GM23338 (cell line): ENCODE measurements at regions not wholly inside any gene's neighbourhood (a gene's known extent, or its start where the extent isn't known, plus 50 kb on each side); places are given as distances from the start of the nearest gene placed in this dataset.

Experiments
- ATAC-seq: fragments of 200-7000 bp; cut with Tn5 transposase; 3 replicates; pipeline ENCODE4 v1.9.1; 2020
- DNase-seq: peaks from one replicate; pipeline ENCODE4 v3.0.0-alpha.2; 2015; ENCODE audit warnings: low spot score
- H2AFZ ChIP-seq: fragments of 200-600 bp; sonication (generic); 2 replicates; pipeline ENCODE4 v1.8.0; 2016; ENCODE audit warnings: antibody characterized with exemption, mild to moderate bottlenecking, moderate library complexity
- H3F3A ChIP-seq: fragments of 200-600 bp; sonication (generic); replicated peaks from 2 replicates; pipeline ENCODE4 v1.8.0; 2017; ENCODE audit warnings: antibody characterized with exemption, mixed run types, low read depth
- H3K27ac ChIP-seq: fragments of 200-600 bp; sonication (generic); 2 replicates; pipeline ENCODE4 v1.6.1; 2016; ENCODE audit warnings: low read depth
- H3K27me3 ChIP-seq: fragments of 200-600 bp; sonication (generic); 2 replicates; pipeline ENCODE4 v1.8.0; 2016; ENCODE audit warnings: mild to moderate bottlenecking, mixed run types, moderate library complexity; ENCODE audit not compliant: insufficient read depth
- H3K36me3 ChIP-seq: fragments of 200-600 bp; sonication (generic); 2 replicates; pipeline ENCODE4 v1.8.0; 2016; ENCODE audit warnings: mild to moderate bottlenecking; ENCODE audit not compliant: insufficient read depth
- H3K4me1 ChIP-seq: fragments of 200-600 bp; sonication (generic); 2 replicates; pipeline ENCODE4 v1.8.0; 2016; ENCODE audit warnings: mild to moderate bottlenecking, moderate library complexity; ENCODE audit not compliant: insufficient read depth
- H3K4me2 ChIP-seq: fragments of 200-600 bp; sonication (generic); 2 replicates; pipeline ENCODE4 v1.7.1; 2017; ENCODE audit warnings: mixed run types
- H3K4me3 ChIP-seq: fragments of 200-600 bp; sonication (generic); 2 replicates; pipeline ENCODE4 v1.6.1; 2016; ENCODE audit warnings: mixed run types
- H3K79me2 ChIP-seq: fragments of 200-600 bp; sonication (generic); replicated peaks from 2 replicates; pipeline ENCODE4 v1.8.0; 2017; ENCODE audit warnings: mild to moderate bottlenecking; ENCODE audit not compliant: insufficient read depth
- H3K9me2 ChIP-seq: fragments of 200-600 bp; sonication (generic); 2 replicates; pipeline ENCODE4 v1.8.0; 2017; ENCODE audit not compliant: insufficient read depth
- H4K20me1 ChIP-seq: fragments of 200-600 bp; sonication (generic); replicated peaks from 2 replicates; pipeline ENCODE4 v1.8.0; 2017; ENCODE audit warnings: mild to moderate bottlenecking; ENCODE audit not compliant: insufficient read depth
- H3K27ac Mint-ChIP-seq: 2 replicates; pipeline ENCODE4 v1.8.0; 2020; ENCODE audit warnings: inconsistent platforms, mild to moderate bottlenecking, moderate library complexity, mixed read lengths
- H3K27me3 Mint-ChIP-seq: 3 replicates; pipeline ENCODE4 v1.8.0; 2022; ENCODE audit warnings: low read depth, mild to moderate bottlenecking, moderate library complexity, mixed read lengths, inconsistent platforms; ENCODE audit not compliant: insufficient read depth, poor library complexity
- H3K36me3 Mint-ChIP-seq: 3 replicates; pipeline ENCODE4 v1.8.0; 2021; ENCODE audit warnings: low read depth, mild to moderate bottlenecking, inconsistent platforms, moderate library complexity, mixed read lengths
- H3K4me1 Mint-ChIP-seq: 3 replicates; pipeline ENCODE4 v1.8.0; 2020; ENCODE audit warnings: mild to moderate bottlenecking, inconsistent platforms, mixed read lengths
- H3K4me3 Mint-ChIP-seq: 3 replicates; pipeline ENCODE4 v1.8.0; 2021; ENCODE audit warnings: moderate library complexity, mild to moderate bottlenecking, inconsistent platforms, mixed read lengths
- H3K9me3 Mint-ChIP-seq: 3 replicates; pipeline ENCODE4 v1.8.0; 2020; ENCODE audit warnings: moderate library complexity, mild to moderate bottlenecking, inconsistent platforms, mixed read lengths
- ETS1 ChIP-seq: IDR thresholded peaks from 2 replicates; pipeline ENCODE4 v1.6.1; 2016; ENCODE audit warnings: antibody characterized with exemption
- EZH2phosphoT487 ChIP-seq: fragments of 200-600 bp; sonication (generic); IDR thresholded peaks from one replicate; pipeline ENCODE4 v1.8.1; 2018; ENCODE audit warnings: antibody characterized with exemption; ENCODE audit not compliant: unreplicated experiment
- JUNB ChIP-seq: IDR thresholded peaks from one replicate; pipeline ENCODE4 v1.6.1; 2016; ENCODE audit warnings: antibody characterized with exemption; ENCODE audit not compliant: unreplicated experiment
- POLR2AphosphoS5 ChIP-seq: IDR thresholded peaks from 2 replicates; pipeline ENCODE4 v1.6.1; 2016; ENCODE audit warnings: antibody characterized with exemption, low read depth
- STAT1 ChIP-seq: IDR thresholded peaks from one replicate; pipeline ENCODE4 v1.6.1; 2016; ENCODE audit warnings: antibody characterized with exemption; ENCODE audit not compliant: unreplicated experiment
- ZNF331 ChIP-seq: fragments of 250-450 bp; sonication (Bioruptor Pico); IDR thresholded peaks from 2 replicates; pipeline ENCODE4 v1.5.0; 2020; ENCODE audit warnings: low read depth, mild to moderate bottlenecking, moderate library complexity
- ZNF462 ChIP-seq: fragments of 250-450 bp; sonication (Bioruptor Pico); IDR thresholded peaks from 2 replicates; pipeline ENCODE4 v1.5.0; 2020; ENCODE audit warnings: mild to moderate bottlenecking, moderate library complexity
- TF ChIP-seq, protein P1 (sequence below), 2 experiments: fragments of 200-600 bp in 1 of 2; sonication (generic) in 1 of 2; conservative IDR thresholded peaks; 2 replicates each; pipeline versions ENCODE4 v1.5.1 to v1.6.1; 2016 to 2017; ENCODE audit warnings: antibody characterized with exemption in 2 of 2, low read depth in 2 of 2, mild to moderate bottlenecking in 2 of 2, moderate library complexity in 1 of 2

- H3K36me3 ChIP-seq, result no peaks in the 10 kb centered on the region
- H3K4me1 ChIP-seq, result no peaks in the 10 kb centered on the region
- Mint-ChIP-seq H3K9me3 (no peaks in the 10 kb centered on the region), H3K4me1 (peaks cover 8% of the 10 kb centered on the region), H3K27me3 (no peaks in the 10 kb centered on the region), H3K36me3 (no peaks in the 10 kb centered on the region), H3K27ac (no peak overlapping the region), H3K4me3 (no peak overlapping the region)
- ATAC-seq, result no peak
- H3K79me2 ChIP-seq, result no peaks in the 10 kb centered on the region
- no peak overlapping the region for H2AFZ ChIP-seq
- H3K4me3 ChIP-seq, result no peak overlapping the region
- TF ChIP-seq POLR2AphosphoS5, result no peak
- TF ChIP-seq EZH2phosphoT487, result no peak
- TF ChIP-seq JUNB, result no peak
- no peak for TF ChIP-seq ZNF462 (CRISPR knock-in tag)
- H4K20me1 ChIP-seq, result no peaks in the 10 kb centered on the region
- no peak for DNase-seq
- no peaks in the 10 kb centered on the region for H3K27me3 ChIP-seq
- H3K9me2 ChIP-seq, result peaks cover 10% of the 10 kb centered on the region; the same call in 1 of the 2 replicates
- H3K4me2 ChIP-seq, result no peak overlapping the region
- peaks cover 4% of the 10 kb centered on the region; the same call in 1 of the 2 replicates for H3F3A ChIP-seq
- no peak overlapping the region for H3K27ac ChIP-seq
Observed at GRCh38 chr9:89249001-89249400, 62.0 kb upstream of the CKS2 start.

GRCh38 chr9:89252651-89253267, 58.2 kb upstream of the CKS2 start:
- no peak overlapping the region for H3K4me2 ChIP-seq
- no peaks in the 10 kb centered on the region for H3K27me3 Mint-ChIP-seq
- no peaks in the 10 kb centered on the region for H4K20me1 ChIP-seq
- H3K79me2 ChIP-seq, result no peaks in the 10 kb centered on the region
- H2AFZ ChIP-seq, result no peak overlapping the region
- H3K27me3 ChIP-seq, result no peaks in the 10 kb centered on the region
- H3K4me1 ChIP-seq, result no peaks in the 10 kb centered on the region
- TF ChIP-seq, protein P1, sequence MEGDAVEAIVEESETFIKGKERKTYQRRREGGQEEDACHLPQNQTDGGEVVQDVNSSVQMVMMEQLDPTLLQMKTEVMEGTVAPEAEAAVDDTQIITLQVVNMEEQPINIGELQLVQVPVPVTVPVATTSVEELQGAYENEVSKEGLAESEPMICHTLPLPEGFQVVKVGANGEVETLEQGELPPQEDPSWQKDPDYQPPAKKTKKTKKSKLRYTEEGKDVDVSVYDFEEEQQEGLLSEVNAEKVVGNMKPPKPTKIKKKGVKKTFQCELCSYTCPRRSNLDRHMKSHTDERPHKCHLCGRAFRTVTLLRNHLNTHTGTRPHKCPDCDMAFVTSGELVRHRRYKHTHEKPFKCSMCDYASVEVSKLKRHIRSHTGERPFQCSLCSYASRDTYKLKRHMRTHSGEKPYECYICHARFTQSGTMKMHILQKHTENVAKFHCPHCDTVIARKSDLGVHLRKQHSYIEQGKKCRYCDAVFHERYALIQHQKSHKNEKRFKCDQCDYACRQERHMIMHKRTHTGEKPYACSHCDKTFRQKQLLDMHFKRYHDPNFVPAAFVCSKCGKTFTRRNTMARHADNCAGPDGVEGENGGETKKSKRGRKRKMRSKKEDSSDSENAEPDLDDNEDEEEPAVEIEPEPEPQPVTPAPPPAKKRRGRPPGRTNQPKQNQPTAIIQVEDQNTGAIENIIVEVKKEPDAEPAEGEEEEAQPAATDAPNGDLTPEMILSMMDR (conservative IDR thresholded peaks at IDR 0.05; ENCODE audit: low read depth in 2 of 2), result no peak
- TF ChIP-seq EZH2phosphoT487 (no peak), STAT1 (no peak), ETS1 (no peak), ZNF331 (CRISPR knock-in tag) (no peak)
- no peaks in the 10 kb centered on the region for H3K36me3 Mint-ChIP-seq
- no peaks in the 10 kb centered on the region for H3K9me3 Mint-ChIP-seq
- H3K27ac ChIP-seq, result no peak overlapping the region
- no peaks in the 10 kb centered on the region; the same call in 1 of the 3 replicates for H3K4me1 Mint-ChIP-seq
- H3K9me2 ChIP-seq, result peaks cover 11% of the 10 kb centered on the region; the same call in 1 of the 2 replicates
- no peak for ATAC-seq
- no peak overlapping the region for H3K27ac Mint-ChIP-seq
- no peak overlapping the region for H3K4me3 Mint-ChIP-seq
- no peaks in the 10 kb centered on the region for H3K36me3 ChIP-seq
- DNase-seq, result no peak
- no peak overlapping the region for H3K4me3 ChIP-seq
- H3F3A ChIP-seq, result peaks cover 4% of the 10 kb centered on the region; the same call in 1 of the 2 replicates
